GM19397 (cell line): ENCODE measurements at regions not wholly inside any gene's neighbourhood (a gene's known extent, or its start where the extent isn't known, plus 50 kb on each side); places are given as distances from the start of the nearest gene placed in this dataset.
"Not testable (repeated sequence)": the region's sequence is repeated elsewhere in the genome, so short reads cannot be mapped to it uniquely, and the experiment has no call there.

Experiments used
- ATAC-seq: cut with Tn5 transposase; IDR thresholded peaks from one replicate; pipeline ENCODE4 v1.9.1; 2021; ENCODE audit warnings: mild to moderate bottlenecking, moderate library complexity; ENCODE audit not compliant: unreplicated experiment

DNA sequence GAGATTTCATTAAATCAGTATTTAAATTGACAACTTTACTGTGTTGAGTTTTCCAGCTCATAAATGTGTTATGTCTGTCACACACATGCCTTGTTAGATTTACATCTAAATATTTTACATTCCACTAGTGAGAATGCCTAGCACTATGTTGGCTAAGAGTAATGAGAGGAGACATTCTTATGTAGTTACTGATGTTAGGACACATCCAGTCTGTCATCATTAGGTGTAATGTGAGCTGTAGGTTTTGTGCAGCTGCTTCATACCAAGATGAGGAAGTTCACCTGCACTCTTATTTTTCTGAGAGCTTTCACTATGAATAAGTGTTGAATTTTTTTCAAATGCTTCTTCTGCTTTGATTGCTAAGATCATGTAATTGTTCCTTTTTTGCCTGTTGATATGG lies 218.0 kb upstream of the IGFBP3 start:
- no peak for ATAC-seq

DNA sequence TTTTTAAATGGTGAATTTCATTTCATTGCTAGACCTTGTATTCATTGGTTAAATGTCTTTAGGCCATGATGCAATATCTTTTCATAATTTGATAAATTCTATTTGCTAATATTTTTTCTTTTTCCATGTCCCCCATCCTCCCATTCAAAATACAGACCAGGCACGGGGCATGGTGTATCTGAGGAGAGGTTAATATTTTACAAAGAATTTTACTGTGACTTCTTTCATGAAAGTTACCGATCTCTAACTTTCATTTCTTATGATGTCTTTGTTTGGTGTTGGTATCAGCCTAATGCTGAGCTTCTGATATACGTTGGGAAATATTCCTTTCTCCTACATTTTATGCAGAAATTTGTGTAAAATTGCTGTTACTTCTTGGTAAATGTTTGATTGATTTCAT lies 216.7 kb upstream of the IGFBP3 start:
- ATAC-seq: no peak

DNA sequence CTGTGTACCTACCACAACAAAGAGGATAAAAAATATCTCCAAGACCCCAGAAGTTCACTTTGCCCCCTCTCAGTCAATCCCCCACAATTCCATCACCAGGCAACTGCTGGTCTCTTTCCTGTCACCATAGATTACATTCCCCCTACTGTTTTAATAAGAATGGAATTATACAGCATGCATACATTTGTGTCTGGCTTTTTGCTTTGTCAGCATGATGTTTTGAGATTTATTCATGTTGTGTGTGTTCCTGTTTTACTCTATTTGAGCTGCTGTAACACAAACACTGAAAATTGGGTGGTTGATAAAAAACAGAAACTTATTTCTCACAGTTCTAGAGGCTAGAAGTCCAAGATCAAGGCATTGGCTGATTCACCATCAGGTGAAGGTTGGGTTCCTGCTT lies 214.5 kb upstream of the IGFBP3 start:
- no peak for ATAC-seq

DNA sequence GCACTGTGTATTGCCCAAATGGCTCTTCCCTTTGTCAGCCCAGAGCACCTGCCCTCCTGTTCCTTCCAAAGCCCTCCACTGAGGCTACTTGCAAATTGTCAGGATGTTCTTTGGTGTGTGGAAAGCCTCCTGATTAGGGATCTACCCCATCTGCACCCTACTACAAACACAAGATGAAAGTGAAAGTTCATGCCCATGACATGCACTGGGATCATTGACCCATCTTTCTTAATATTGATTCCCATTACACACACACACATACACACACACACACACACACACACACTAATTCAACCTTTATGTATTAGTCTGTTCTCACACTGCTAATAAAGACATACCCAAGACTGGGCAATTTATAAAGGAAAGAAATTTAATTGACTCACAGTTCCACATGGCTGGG lies 213.7 kb upstream of the IGFBP3 start:
- no peak for ATAC-seq

DNA sequence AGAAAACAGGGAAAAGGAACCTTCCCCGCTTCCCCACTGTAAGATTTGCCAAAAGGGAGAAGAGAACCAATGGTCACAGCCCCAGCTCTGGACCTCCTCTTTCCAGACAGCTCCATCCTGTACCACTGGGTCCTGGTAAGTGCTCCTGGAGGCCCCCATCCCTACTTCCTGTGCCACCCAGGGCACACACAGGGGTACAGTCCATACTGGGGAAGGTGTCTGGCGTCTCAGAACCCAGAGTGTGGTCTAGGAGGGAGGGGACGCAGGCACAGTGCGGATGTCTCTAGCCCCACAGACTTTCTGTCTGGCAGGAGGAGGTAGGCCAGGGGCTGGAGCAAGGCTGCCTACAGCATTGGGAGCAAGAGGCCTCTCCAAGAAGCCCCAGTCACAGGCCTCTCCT lies 213.3 kb upstream of the IGFBP3 start:
- ATAC-seq: no peak

DNA sequence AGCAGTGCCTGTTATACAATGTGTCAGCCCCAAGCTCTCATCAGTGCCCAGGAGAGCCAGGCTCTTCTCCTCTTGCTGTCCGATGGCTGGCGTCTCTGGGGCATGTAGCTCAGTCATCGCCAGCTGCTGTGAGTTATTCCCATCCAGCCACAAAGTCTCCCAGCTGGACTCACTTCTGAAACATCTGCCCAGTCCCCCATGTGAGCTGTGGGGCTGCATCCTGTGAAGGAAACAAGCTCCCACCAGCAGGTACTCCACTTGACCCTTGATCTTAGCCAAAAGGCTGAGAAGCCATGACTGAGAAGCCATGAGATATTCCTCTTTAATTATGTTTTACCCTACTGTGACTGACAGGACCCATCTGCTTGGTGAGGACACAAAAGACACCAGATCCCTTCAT lies 212.7 kb upstream of the IGFBP3 start:
- ATAC-seq: no peak

DNA sequence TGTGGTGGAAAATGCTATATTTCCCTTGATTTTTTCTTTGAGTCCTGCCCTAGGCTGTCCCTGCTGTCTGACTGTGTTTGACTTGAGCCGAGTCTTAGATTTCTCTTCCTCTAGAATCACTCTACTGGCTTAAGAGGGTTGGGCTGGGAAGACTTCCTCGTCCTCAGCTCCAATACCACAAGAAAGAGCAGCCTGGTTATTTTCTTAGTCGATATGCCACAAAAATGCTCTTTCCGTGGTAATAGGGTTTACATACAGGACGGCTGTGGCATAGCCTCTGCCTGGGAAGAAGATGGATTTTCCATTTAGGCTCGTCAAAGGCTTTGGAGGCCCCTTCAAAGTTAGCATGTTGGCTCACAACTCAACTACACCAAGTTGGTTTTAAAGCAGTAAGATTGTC lies 212.0 kb upstream of the IGFBP3 start:
- ATAC-seq: no peak

DNA sequence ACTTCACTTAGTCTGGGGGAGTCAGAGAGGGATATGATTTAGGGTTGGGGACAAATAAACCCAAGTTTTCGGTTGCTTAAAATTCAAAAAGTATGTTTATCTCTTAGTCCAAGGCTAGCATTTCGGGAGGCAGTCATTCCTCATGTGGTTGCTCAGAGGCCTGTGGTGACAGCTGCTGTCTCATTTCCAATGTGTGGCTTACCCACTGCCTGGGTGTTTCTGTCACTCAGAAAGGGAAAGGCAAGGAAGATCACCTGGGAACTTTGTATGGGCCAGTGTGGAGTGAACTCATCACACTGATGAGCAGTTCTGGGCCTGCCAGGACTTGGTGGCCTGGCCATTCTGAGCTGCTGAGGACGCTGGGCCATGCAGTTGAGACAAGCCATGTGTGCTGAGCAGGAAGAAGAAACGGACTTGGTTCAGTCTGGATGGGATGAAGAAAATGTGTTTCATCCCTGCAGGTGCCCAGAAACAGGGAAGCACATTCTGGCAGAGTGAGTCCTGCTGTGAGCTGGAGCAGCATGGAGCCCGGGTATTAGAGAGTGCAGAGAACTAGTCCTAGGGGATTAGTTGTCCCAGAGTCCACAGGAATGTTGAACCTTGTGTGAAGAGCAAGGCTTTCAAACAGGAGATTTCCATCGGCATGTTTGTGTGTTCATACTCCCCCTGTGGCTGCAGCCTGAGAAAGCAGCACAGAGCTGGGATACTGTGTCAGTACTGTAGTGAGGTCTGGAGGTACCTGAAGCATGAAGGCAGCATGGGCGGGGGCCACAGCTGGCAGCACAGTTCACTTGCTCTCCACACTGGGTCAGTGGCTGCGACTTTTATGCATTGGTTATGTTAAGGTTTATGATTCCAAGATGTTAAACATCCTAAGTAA lies 211.1 kb upstream of the IGFBP3 start:
- ATAC-seq: no peak

DNA sequence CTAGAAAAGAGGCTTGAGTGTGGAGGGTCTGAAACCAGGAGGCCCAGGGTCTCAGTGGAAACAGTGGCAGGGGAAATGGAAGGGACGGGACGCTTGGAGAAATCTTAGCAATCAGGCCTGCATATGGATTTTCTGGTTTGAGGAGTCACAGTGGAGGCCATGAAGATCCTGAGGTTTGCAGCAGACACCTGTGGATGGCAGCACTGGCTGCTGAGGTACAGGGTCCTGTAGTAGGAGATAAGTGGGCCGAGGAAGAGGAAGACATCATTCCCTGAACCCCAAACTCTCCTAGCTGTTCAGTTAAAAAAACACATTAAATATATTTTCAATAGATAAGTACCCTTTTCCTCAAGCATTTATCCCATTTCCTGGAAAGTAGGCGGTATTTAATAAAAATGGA lies 208.8 kb upstream of the IGFBP3 start:
- no peak for ATAC-seq

DNA sequence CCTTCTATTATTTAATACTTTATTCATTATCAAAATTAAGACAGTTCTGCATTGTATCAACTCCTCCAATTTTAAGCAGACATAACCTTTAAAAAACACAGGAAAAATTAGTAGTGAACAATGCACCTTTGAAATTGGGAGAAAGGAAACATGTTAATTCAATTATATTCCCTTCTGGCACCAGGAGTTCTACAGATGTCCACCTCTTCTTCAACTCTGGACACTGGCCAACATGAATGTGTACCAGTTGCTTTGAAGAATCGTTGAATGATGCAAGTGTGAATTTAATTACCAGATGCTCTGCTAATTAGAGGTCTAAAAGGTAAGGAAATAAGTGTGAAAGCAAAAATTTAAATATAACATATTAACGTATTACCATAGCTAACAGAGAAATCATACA lies 206.7 kb upstream of the IGFBP3 start:
- no peak for ATAC-seq

DNA sequence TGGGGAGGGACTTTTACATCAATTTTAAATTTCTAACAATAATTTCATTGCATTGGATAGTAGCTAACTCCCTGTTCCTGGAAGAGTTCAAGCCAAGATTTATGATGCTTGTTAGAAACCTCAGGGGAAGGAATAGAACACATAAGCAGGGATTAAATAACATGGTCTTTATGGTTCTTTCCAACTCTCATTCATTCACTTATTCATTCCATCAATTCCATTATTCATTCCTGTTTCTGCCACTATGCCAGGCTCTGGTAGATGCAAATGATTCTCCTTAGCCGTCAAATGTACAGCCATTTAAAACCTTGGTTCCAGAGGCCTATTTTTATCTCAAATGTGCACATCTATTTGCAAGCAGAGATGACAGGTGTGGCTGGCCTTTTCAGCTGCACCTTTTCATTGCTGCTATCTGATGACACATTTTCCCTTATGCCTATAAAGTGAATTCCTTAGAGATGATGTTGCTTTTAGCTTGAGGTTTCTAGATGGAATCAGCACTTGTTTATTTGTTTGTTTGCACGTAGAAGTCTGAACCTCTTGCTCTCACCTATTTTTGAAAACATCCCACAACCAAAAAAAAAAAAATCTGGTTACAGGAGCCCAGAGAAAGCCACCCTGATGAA lies 205.7 kb upstream of the IGFBP3 start:
- no peak for ATAC-seq

DNA sequence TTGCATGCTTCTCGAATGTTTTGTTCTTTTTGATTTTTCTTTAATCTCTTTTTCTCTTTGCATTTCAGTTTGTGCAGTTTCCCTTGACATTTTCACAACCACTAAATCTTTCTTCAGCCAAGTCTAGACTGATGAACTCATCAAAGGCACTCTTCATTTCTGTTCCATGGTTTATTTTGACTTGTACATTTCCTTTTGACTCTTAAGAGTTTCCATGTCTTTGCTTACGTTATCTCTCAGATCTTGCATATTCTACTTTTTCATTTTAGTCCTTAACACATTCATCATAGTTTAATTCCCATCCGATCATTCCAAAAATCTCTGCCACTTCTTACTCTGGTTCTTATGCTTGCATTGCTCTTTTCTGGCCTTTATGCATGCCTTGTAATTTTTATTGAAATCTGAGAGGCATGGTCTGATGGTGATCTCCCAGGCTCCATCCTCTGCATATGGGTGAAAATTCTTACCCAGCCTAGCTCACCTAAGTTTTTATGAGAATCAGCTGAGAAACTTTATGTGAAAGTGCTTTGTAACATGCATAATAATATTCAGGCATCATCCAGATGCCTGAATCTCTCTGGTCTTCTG lies 202.8 kb upstream of the IGFBP3 start:
- no peak for ATAC-seq

DNA sequence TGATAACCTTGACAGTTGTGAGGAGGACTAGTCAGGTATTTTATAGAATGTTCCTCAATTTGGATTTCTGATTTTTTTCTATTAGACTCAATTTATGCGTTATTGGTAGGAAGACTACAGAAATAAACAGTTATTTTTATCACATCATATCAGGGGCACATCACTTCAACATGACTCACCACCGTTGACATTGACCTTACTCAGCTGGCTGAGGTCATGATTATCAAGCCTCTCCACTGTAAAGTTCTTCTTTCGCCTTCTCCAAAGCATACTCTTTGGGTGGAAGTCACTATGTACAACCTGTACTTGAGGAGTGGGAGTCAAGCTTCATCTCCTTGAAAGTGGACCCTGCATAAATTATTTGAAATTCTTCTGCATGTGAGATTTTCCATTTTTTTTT lies 194.3 kb upstream of the IGFBP3 start:
- ATAC-seq: no peak

DNA sequence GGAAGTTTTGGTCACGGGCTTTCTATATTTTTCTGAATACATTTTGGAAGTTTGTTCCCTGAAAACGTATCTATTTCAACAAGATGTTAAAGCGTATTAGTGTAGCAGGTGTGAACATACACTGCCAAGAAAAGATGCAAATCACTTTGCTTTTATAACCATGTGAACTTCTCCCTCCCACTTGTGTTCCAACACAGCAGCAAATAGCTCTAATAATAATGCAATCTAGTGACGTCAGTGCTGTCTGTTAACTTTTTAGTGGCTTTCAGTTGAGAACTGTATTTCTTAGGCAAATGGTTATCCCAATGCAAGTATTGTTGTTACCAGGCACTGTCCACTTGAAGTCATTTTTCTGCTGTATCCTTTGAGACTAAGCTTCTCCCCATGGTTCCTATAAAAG lies 188.4 kb upstream of the IGFBP3 start:
- ATAC-seq: no peak

DNA sequence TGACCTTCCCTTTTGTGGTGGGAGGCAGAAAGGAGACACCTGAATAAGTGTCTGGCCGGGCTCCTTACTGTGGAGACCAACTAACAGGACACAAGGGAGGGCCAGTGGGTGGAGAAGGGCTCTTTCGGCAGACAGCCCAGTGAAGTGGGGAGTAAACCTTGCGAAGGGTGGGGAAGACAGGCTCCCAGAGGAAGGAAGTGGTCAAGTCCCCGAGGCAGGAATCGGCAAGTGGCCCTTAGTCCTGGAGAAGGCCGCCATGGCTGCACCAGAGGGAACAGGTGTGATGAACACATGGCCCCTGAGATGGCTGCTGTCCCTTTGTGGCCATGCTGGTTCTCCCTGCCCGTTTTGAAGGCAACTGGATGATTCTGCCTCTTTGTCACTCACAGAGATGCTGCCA lies 187.2 kb upstream of the IGFBP3 start:
- ATAC-seq: no peak

DNA sequence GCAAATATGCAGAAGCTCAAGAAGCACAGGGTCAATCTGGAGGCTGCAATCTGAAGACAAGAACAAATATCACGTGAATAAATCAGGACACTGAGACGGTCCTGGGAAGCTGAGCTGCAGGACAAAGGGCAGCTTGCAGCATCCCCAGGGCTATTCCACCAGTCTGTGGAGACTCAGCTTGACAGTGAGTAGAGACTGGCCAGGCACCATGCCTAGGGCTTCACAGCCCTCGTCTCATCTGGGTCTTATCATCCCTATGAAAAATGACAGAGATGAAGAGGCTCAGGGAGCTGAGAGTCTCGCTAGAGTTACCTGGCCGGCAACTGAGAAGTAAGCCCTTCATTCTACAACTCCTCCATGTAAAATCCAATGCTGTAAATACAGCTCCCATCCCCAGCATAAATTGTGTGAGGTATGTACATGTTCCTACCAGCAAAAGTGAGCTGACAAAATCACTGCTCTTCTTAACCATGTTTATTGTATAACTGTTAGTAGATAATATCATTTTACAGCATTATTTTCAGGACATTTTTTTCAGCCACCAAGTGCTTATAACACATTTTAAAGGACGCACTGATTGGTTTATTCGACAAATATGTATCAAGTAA lies 186.6 kb upstream of the IGFBP3 start:
- ATAC-seq: no peak

DNA sequence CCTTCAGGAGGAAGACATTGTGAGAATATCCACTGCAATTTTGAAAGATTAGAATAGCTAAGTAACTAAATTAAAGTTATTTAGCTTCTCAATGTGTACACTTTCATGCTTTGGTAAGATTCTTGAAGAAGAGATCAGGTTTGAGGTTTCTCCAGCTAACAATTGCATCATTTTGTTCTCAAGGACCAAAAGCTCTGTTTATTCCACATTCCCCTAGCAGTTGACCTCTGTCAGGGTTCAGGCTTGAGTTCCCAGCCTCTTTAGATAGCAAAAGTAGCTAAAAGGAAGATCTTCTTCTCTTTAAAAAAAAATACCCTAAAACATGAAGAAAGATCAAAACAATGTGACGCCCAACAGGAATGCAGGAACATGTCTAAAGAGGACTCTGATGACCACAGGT lies 179.4 kb upstream of the IGFBP3 start:
- no peak for ATAC-seq

DNA sequence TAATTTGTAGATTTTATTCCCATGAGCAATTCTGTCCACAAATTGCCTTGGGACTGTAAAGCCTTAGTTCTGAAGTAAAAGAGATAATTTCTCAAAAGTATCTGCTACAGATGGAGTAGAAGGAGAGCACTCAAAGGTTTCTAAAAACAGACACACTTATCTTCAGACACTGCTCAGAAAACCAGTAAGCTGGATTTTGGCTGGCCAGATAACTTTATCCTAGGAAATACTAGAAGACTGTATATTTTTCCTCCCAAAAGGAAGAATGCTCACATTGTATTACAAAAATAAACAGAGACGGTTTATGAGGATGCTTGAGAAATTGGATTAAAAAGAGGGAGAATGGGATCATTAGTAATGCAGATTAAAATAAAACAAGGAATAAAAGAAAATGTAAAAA lies 178.0 kb upstream of the IGFBP3 start:
- no peak for ATAC-seq

DNA sequence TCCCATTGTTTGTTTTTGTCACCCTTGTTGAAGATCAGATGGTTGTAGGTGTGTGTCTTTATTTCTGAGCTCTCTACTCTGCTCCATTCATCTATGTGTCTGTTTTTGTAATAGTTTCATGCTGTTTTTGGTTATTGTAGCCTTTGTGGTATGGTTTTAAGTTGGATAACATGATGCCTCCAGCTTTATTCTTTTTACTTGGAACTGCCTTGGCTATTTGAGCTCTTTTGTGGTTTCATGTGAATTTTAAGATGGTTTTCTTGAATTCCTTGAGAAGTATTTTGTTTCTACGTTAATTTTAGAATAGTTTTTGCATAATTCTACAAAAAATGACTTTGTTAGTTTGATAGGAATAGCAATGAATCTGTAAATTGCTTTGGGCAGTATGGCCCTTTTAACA lies 170.0 kb upstream of the IGFBP3 start:
- ATAC-seq: no peak

DNA sequence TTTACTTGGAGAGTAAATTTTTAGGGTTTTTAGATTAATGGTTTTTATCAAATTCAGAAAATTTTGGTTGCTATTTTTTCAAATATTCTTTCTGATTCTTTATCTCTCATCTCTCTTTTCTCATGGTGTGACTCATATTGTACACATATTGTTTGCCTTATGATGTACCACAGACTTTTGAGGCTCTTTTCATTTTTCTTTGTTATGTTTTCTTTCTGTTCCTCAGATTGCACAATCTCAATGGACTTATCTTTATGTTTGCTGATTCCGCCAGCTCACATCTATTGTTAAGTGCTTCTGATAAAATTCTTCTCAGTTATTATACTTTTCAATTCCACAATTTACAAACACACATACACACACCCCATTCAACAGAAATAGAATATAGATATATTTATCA lies 168.2 kb upstream of the IGFBP3 start:
- no peak for ATAC-seq

DNA sequence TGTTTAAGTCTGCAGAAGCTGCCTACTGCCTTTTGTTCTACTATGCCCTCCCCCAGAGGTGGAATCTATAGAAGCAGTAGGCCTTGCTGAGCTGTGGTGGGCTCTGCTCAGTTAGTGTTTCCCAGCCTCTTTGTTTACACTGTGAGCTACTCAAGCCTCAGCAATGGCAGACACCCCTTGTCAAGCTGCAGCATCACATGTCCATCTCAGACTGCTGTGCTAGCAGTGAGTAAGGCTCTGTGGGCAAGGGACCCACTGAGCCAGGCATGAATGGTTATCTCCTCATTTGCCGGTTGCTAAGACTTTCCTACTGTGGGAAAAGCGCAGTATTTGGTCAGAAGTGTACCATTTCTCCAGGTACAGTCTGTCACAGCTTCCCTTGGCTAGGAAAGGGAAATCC lies 167.4 kb upstream of the IGFBP3 start:
- not testable (repeated sequence) for ATAC-seq

DNA sequence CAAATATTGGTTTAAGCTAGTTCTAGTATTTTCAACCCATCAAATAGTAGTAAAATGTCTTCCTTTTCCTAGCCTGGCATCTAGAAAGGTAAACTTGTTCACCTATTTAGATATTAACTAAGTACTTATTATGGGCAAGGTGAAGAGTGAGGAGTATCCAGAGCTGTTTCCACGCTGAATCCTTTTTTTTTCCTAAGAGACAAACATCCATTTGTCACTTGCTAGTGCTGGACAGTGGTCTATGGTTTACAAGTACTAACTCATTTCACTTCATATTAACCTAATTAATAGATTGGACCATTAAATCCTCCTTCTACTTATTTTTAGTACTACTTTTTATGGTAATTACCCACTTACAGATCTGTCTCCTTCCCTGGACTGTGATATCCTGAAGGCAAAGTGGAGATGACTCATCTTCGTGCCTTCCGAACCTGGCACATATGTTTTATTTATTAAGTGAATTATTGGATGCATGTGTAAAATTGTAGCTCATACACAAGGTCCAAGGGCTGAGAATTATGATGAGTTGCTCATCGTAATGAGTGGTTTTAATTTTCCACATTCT lies 159.6 kb upstream of the IGFBP3 start:
- no peak for ATAC-seq
